Endodermal cell (in vitro differentiated cells): ENCODE measurements at regions not wholly inside any gene's neighbourhood (a gene's known extent, or its start where the extent isn't known, plus 50 kb on each side); places are given as distances from the start of the nearest gene placed in this dataset.

ENCODE experiments used
- DNase-seq: peaks from one replicate; pipeline ENCODE4 v3.0.0-alpha.2; 2017
- H3K27ac ChIP-seq: 2 replicates; pipeline ENCODE4 v1.5.1; 2013; ENCODE audit warnings: mild to moderate bottlenecking, low read depth, low read length, moderate library complexity
- H3K27me3 ChIP-seq: 2 replicates; pipeline ENCODE4 v1.6.1; 2013; ENCODE audit warnings: mild to moderate bottlenecking, low read length, moderate library complexity; ENCODE audit not compliant: insufficient read depth, control insufficient read depth, poor library complexity, severe bottlenecking
- H3K36me3 ChIP-seq: 2 replicates; pipeline ENCODE4 v1.7.0; 2013; ENCODE audit warnings: mild to moderate bottlenecking, low read length, moderate library complexity; ENCODE audit not compliant: control insufficient read depth, insufficient read depth
- H3K4me1 ChIP-seq: one replicate; pipeline ENCODE4 v1.7.0; 2013; ENCODE audit warnings: low read length; ENCODE audit not compliant: control insufficient read depth, insufficient read depth
- H3K4me3 ChIP-seq: 2 replicates; pipeline ENCODE4 v1.5.1; 2013; ENCODE audit warnings: mild to moderate bottlenecking, low read length, moderate library complexity
- H3K9ac ChIP-seq: 2 replicates; pipeline ENCODE4 v1.6.1; 2013; ENCODE audit warnings: mild to moderate bottlenecking, low read length, moderate library complexity; ENCODE audit not compliant: poor library complexity, severe bottlenecking; ENCODE audit errors: extremely low read depth
- H3K9me3 ChIP-seq: 2 replicates; pipeline ENCODE4 v1.6.1; 2013; ENCODE audit warnings: mild to moderate bottlenecking, low read length, moderate library complexity; ENCODE audit not compliant: control insufficient read depth
- H3K27ac Mint-ChIP-seq: 2 replicates; pipeline ENCODE4 v1.8.0; 2020; ENCODE audit warnings: mixed read lengths
- H3K27me3 Mint-ChIP-seq: 2 replicates; pipeline ENCODE4 v1.8.0; 2021; ENCODE audit warnings: mild to moderate bottlenecking, mixed read lengths; ENCODE audit not compliant: insufficient read depth
- H3K36me3 Mint-ChIP-seq: 2 replicates; pipeline ENCODE4 v1.8.0; 2020; ENCODE audit warnings: low read depth, mixed read lengths
- H3K4me1 Mint-ChIP-seq: 2 replicates; pipeline ENCODE4 v1.8.0; 2020; ENCODE audit warnings: mixed read lengths
- H3K4me3 Mint-ChIP-seq: 2 replicates; pipeline ENCODE4 v1.8.0; 2020; ENCODE audit warnings: mild to moderate bottlenecking, moderate library complexity, mixed read lengths
- H3K9me3 Mint-ChIP-seq: 2 replicates; pipeline ENCODE4 v1.8.0; 2020; ENCODE audit warnings: mild to moderate bottlenecking, mixed read lengths
- CTCF ChIP-seq: fragments of 200-600 bp; sonication (generic); conservative IDR thresholded peaks from 2 replicates; pipeline ENCODE4 v1.5.0; 2021; ENCODE audit warnings: antibody characterized with exemption, mild to moderate bottlenecking
- WGBS, 2 experiments: methylation state at CpG; one replicate each; pipeline versions ENCODE4 v1.1.5 to v1.1.7; 2013; ENCODE audit warnings: missing lambda C conversion rate in 2 of 2, mixed read lengths in 1 of 2; ENCODE audit not compliant: insufficient coverage in 1 of 2, insufficient read length in 1 of 2; 5-methylcytosine and 5-hydroxymethylcytosine counted together

DNA sequence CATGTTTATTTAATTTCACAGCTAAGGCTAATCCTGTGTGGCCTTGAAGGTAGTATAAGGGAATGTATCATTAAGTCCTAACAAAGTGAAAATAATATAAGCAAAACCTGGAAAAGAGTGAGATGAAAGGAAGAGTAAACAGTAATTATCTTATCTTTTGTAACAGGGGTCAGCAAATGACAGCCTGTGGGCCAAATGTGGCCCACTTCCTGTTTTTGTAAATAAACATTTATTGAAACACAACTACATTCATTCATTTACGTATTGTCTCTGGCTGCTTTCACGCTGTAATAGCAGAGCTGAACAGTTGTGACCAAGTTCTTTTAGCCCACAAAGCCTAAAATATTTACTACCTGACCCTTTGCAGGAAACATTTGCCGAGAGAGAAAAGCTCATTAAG is 78.4 kb upstream of the HTR4 start:
- H3K4me1 ChIP-seq = peaks cover 8% of the 10 kb centered on the region
- Mint-ChIP-seq H3K9me3 (no peaks in the 10 kb centered on the region), H3K27me3 (no peaks in the 10 kb centered on the region), H3K27ac (no peak overlapping the region), H3K4me3 (no peak overlapping the region), H3K36me3 (no peaks in the 10 kb centered on the region), H3K4me1 (peaks cover 32% of the 10 kb centered on the region)
- DNase-seq = no peak
- no peak overlapping the region for H3K9ac ChIP-seq
- WGBS, 2 experiments = 90 to 100% methylated on average over 1 to 3 of the region's 3 CpGs
- no peak overlapping the region for H3K27ac ChIP-seq
- H3K27me3 ChIP-seq = no peaks in the 10 kb centered on the region
- TF ChIP-seq CTCF = no peak
- H3K9me3 ChIP-seq = no peaks in the 10 kb centered on the region
- no peak overlapping the region for H3K4me3 ChIP-seq
- no peaks in the 10 kb centered on the region for H3K36me3 ChIP-seq

DNA sequence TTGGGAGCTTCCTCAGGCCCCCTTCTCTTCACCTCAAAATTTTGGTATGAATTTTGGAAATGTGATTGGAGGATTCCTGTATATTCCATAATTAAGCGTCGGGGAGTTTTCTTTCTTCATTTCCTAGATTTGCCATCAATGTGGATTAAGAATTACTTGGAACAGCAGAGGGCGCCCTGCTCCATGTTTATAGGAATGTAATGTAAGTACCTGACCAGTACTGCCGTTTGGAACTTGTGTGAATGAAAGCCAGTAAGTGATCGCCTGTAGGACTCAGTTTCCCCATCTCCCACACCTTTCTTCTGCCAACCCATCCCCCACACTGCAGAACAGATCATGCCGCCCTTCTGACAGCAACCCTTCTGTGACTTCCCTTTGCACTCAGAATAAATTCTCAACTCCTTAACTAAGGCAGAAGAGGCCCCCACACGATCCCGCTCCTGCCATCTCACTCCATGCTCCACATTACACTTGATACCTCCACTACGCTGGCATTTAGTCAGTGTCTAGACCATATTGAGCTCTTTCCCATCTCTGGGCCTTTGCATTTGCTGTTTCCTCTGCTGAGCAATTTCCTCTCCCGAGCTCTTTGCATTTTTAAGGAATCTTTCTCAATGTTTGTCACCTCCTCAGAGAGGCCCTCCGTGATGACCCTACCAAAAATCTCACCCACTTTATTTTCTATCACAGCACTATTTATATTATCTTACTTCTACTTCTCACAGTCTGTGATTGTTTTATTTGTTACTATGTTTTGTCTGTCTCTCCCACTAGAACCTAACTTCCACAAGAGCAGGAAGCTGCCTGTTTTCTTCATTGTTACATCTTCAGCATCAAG is 79.5 kb upstream of the HTR4 start:
- H3K27me3 ChIP-seq = no peaks in the 10 kb centered on the region
- H3K9me3 ChIP-seq = no peaks in the 10 kb centered on the region
- Mint-ChIP-seq H3K4me3 (no peak overlapping the region), H3K36me3 (no peaks in the 10 kb centered on the region), H3K27ac (no peak overlapping the region), H3K9me3 (no peaks in the 10 kb centered on the region), H3K27me3 (peaks cover 2% of the 10 kb centered on the region), H3K4me1 (peaks cover 28% of the 10 kb centered on the region)
- DNase-seq = peak; percentile 91
- H3K4me1 ChIP-seq = peaks cover 8% of the 10 kb centered on the region
- no peaks in the 10 kb centered on the region for H3K36me3 ChIP-seq
- H3K9ac ChIP-seq = no peak overlapping the region
- H3K4me3 ChIP-seq = no peak overlapping the region
- TF ChIP-seq CTCF = peak; percentile 86
- no peak overlapping the region for H3K27ac ChIP-seq
- 44 to 86% methylated on average over 4 to 11 of the region's 11 CpGs for WGBS, 2 experiments

- H3K9me3 Mint-ChIP-seq = no peaks in the 10 kb centered on the region
- peaks cover 35% of the 10 kb centered on the region for H3K4me1 Mint-ChIP-seq
- Histone ChIP-seq H3K9ac (no peak overlapping the region), H3K4me3 (no peak overlapping the region), H3K27ac (no peak overlapping the region), H3K27me3 (no peaks in the 10 kb centered on the region), H3K4me1 (peaks cover 8% of the 10 kb centered on the region), H3K9me3 (no peaks in the 10 kb centered on the region), H3K36me3 (no peaks in the 10 kb centered on the region)
- no peaks in the 10 kb centered on the region for H3K36me3 Mint-ChIP-seq
- no peak overlapping the region for H3K27ac Mint-ChIP-seq
- peaks cover 2% of the 10 kb centered on the region for H3K27me3 Mint-ChIP-seq
- no peak overlapping the region for H3K4me3 Mint-ChIP-seq
- no peak for DNase-seq
- TF ChIP-seq CTCF = peak; percentile 32
These were observed 80.2 kb upstream of the HTR4 start for GRCh38 chr5:148734518-148734917.
